Duodenal mucosa (tissue), 2 donors: ENCODE measurements at regions not wholly inside any gene's neighbourhood (a gene's known extent, or its start where the extent isn't known, plus 50 kb on each side); places are given as distances from the start of the nearest gene placed in this dataset.
"Not testable (repeated sequence)": the region's sequence is repeated elsewhere in the genome, so short reads cannot be mapped to it uniquely, and the experiment has no call there.

Experiments
- H3K27ac ChIP-seq: one replicate; pipeline ENCODE4 v1.7.0; 2013; ENCODE audit warnings: low read depth, low read length
- H3K27me3 ChIP-seq, 2 donors: one replicate each; pipeline ENCODE4 v1.7.0; 2013; ENCODE audit warnings: low read length in 2 of 2, control low read depth in 1 of 2; ENCODE audit not compliant: insufficient read depth in 2 of 2, control insufficient read depth in 1 of 2
- H3K36me3 ChIP-seq, 2 donors: one replicate each; pipeline ENCODE4 v1.7.0; 2013; ENCODE audit warnings: low read length in 2 of 2, control low read depth in 1 of 2; ENCODE audit not compliant: insufficient read depth in 2 of 2, control insufficient read depth in 1 of 2
- H3K4me1 ChIP-seq, 2 donors: one replicate each; pipeline ENCODE4 v1.7.0; 2013; ENCODE audit warnings: low read length in 2 of 2, control low read depth in 1 of 2; ENCODE audit not compliant: insufficient read depth in 2 of 2, control insufficient read depth in 1 of 2
- H3K4me3 ChIP-seq, 2 donors: one replicate each; pipeline ENCODE4 v1.7.0; 2013; ENCODE audit warnings: low read length in 2 of 2, low read depth in 1 of 2
- H3K9ac ChIP-seq, 2 donors: one replicate each; pipeline ENCODE4 v1.7.0; 2013; ENCODE audit warnings: low read length in 2 of 2, low read depth in 1 of 2
- H3K9me3 ChIP-seq, 2 donors: one replicate each; pipeline ENCODE4 v1.7.0; 2013; ENCODE audit warnings: low read length in 2 of 2, control low read depth in 1 of 2; ENCODE audit not compliant: control insufficient read depth in 1 of 2

DNA sequence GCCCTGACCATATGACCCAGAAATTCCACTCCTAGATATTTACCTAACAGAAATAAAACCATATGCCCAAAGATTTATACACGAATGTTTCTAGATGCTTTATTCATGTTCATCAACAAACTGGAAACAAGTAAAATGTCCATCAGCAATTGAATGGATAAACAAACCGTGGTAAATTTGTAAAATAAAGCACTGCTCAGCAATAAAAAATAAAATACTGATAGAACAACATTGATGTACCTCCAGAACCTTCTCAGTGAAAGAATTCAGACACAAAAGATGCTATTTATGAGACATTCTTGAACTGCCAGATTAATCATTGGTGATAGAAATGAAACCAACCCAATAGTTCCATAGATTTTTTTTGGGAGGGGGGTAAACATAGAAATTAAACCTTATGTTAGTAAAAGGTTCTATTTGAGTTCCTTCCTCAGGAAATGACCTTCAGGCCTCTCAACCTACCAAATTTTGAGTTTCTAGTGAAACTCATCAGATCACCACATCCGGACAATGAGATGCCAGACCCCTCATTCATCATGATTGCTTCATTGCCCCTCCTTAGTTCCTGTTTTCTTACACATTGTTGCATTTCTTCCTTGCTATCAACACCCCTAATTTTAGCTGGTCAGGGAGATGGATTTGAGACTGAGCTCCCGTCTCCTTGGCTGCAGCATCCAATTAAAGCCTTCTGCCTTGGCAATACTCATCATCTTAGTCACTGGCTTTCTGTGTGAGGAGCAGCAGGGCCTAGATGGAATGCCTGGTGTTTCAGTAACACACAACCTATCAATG is 203.5 kb downstream of the LPIN1 start:
- H3K4me3 ChIP-seq: no peak overlapping the region
- H3K4me1 ChIP-seq: no peaks in the 10 kb centered on the region
- no peaks in the 10 kb centered on the region for H3K9me3 ChIP-seq
- H3K27ac ChIP-seq: no peak overlapping the region
- no peak overlapping the region for H3K9ac ChIP-seq
- H3K36me3 ChIP-seq: no peaks in the 10 kb centered on the region
- H3K27me3 ChIP-seq: no peaks in the 10 kb centered on the region

- H3K9ac ChIP-seq: no peak overlapping the region
- no peaks in the 10 kb centered on the region for H3K4me1 ChIP-seq
- no peak overlapping the region for H3K4me3 ChIP-seq
- H3K27ac ChIP-seq: no peak overlapping the region
- no peaks in the 10 kb centered on the region for H3K36me3 ChIP-seq
- H3K9me3 ChIP-seq: no peaks in the 10 kb centered on the region
- H3K27me3 ChIP-seq: no peaks in the 10 kb centered on the region
Measured at GRCh38 chr2:11950896-11951295, 204.5 kb downstream of the LPIN1 start.

GRCh38 chr2:11951492-11951891 is 205.1 kb downstream of the LPIN1 start:
- not testable (repeated sequence) for H3K9me3 ChIP-seq, H3K27me3 ChIP-seq

DNA sequence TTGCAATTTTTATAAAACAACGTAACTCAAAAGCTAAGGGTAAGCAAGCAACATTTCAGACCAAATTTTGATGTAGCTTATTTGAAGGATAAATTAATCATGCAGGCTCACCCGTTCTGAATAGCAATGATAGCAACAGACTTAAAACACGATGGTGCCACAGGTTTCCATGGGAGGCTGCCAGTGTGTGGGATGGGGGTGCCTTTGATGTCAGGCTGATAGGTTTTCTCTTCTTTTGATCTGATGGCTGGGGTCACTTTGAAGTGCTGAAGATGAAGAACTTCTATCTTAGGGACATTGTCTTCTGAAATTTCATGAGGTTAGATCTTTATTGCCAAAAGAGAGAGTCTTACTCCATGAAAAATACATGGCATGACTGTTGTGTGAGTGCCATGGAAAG is 206.8 kb downstream of the LPIN1 start:
- no peaks in the 10 kb centered on the region for H3K9me3 ChIP-seq
- no peaks in the 10 kb centered on the region for H3K4me1 ChIP-seq
- H3K9ac ChIP-seq: no peak overlapping the region
- H3K36me3 ChIP-seq: no peaks in the 10 kb centered on the region
- no peak overlapping the region for H3K27ac ChIP-seq
- no peaks in the 10 kb centered on the region for H3K27me3 ChIP-seq
- H3K4me3 ChIP-seq: no peak overlapping the region

More at GRCh38 chr2:11951492-11951891, 205.1 kb downstream of the LPIN1 start:
- not testable (repeated sequence) for H3K36me3 ChIP-seq, H3K9ac ChIP-seq, H3K27ac ChIP-seq, H3K4me1 ChIP-seq, H3K4me3 ChIP-seq

DNA sequence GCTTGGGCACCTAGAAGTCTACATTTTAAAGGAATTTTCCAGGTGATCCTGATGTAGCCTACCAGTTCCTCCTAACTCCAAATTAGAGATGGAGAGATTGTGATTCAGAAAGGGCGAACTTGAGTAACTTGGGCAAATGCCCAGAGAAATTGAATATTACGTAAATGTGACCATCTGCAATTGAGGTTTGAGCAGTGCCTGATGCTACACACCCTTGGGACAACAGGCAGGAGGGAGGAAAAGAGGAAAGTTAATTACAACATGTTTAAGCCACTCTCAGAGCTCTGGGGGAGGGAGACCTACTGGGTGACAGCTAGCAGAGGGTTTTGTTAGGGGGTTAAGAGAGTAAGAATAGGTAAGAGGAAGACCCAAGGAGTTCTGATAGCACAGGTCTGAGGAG is 208.9 kb downstream of the LPIN1 start:
- Histone ChIP-seq H3K9ac (no peak overlapping the region), H3K4me3 (no peak overlapping the region), H3K27ac (no peak overlapping the region), H3K27me3 (no peaks in the 10 kb centered on the region), H3K9me3 (no peaks in the 10 kb centered on the region), H3K4me1 (no peaks in the 10 kb centered on the region), H3K36me3 (no peaks in the 10 kb centered on the region)

GRCh38 chr2:11955884-11956291 is 209.5 kb downstream of the LPIN1 start:
- Histone ChIP-seq H3K9ac (no peak overlapping the region), H3K27me3 (no peaks in the 10 kb centered on the region), H3K36me3 (no peaks in the 10 kb centered on the region), H3K4me1 (no peaks in the 10 kb centered on the region), H3K27ac (no peak overlapping the region), H3K4me3 (no peak overlapping the region), H3K9me3 (no peaks in the 10 kb centered on the region)

GRCh38 chr2:11962707-11963328 is 216.4 kb downstream of the LPIN1 start:
- Histone ChIP-seq H3K9ac (no peak overlapping the region), H3K4me3 (no peak overlapping the region), H3K27ac (no peak overlapping the region), H3K27me3 (no peaks in the 10 kb centered on the region), H3K36me3 (no peaks in the 10 kb centered on the region), H3K4me1 (no peaks in the 10 kb centered on the region), H3K9me3 (no peaks in the 10 kb centered on the region)

- no peaks in the 10 kb centered on the region for H3K9me3 ChIP-seq
- H3K36me3 ChIP-seq: no peaks in the 10 kb centered on the region
- H3K4me1 ChIP-seq: no peaks in the 10 kb centered on the region
- H3K4me3 ChIP-seq: no peak overlapping the region
- no peaks in the 10 kb centered on the region for H3K27me3 ChIP-seq
- H3K9ac ChIP-seq: no peak overlapping the region
- H3K27ac ChIP-seq: no peak overlapping the region
Measured at GRCh38 chr2:11963966-11964365, 217.5 kb downstream of the LPIN1 start.

DNA sequence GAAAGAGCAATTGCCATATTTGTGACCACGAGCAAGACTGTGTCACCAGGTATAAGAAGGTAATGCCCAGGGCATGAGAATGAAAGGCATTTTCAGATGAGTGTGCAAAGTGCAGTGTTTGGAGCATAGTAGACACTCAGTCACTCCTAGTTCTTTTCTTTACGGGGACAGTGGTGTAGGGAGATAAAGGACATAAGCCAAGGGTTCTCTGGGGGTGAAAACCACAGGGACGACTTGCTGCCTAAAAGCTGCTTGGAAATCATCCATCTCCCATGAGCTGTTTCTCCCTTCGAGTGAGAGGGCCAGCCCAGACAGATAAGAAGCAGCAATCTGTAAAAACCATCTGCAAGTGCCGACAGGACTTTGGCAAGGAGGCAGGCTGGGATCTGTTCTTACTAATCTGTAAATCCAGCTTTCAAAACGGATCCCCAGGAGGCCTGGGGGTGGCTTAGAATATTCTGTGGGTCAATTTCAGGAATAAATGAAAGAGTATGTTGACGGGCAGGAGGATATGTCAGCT is 221.6 kb downstream of the LPIN1 start:
- no peaks in the 10 kb centered on the region for H3K9me3 ChIP-seq
- H3K4me1 ChIP-seq: no peaks in the 10 kb centered on the region
- no peak overlapping the region for H3K27ac ChIP-seq
- no peaks in the 10 kb centered on the region for H3K36me3 ChIP-seq
- H3K4me3 ChIP-seq: no peak overlapping the region
- no peaks in the 10 kb centered on the region for H3K27me3 ChIP-seq
- H3K9ac ChIP-seq: no peak overlapping the region

DNA sequence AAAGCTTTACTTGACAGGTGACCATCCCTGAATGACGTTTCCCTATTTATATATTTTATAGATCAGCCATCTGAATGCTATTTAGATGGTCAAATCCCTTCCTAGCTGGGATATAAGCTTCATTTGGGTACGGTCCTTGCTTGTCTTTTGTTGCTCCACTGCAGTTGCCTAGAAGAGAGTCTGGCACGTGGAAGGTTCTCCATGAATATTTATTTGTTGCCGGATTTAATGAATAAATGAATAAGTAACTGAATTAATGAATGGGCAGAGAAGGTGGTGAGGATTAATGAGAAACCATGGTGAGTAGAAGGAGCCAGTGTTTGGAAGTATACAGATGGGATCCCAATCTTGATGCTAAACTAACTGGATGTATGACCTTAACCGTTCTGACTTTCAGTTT is 222.1 kb downstream of the LPIN1 start:
- H3K27ac ChIP-seq: no peak overlapping the region
- no peak overlapping the region for H3K4me3 ChIP-seq
- no peaks in the 10 kb centered on the region for H3K4me1 ChIP-seq
- H3K9me3 ChIP-seq: no peaks in the 10 kb centered on the region
- no peak overlapping the region for H3K9ac ChIP-seq
- no peaks in the 10 kb centered on the region for H3K27me3 ChIP-seq
- H3K36me3 ChIP-seq: no peaks in the 10 kb centered on the region
